Skeletal muscle satellite cell (primary cell): ENCODE measurements at regions not wholly inside any gene's neighbourhood (a gene's known extent, or its start where the extent isn't known, plus 50 kb on each side); places are given as distances from the start of the nearest gene placed in this dataset.
"Not testable (repeated sequence)": the region's sequence is repeated elsewhere in the genome, so short reads cannot be mapped to it uniquely, and the experiment has no call there.

Experiments used
- H3K27me3 ChIP-seq: 2 replicates; pipeline ENCODE4 v1.7.0; 2013; ENCODE audit warnings: low read length; ENCODE audit not compliant: control insufficient read depth, insufficient read depth
- H3K36me3 ChIP-seq: 2 replicates; pipeline ENCODE4 v1.7.0; 2013; ENCODE audit warnings: mild to moderate bottlenecking, control low read depth, low read length; ENCODE audit not compliant: insufficient read depth
- H3K4me1 ChIP-seq: 2 replicates; pipeline ENCODE4 v1.7.0; 2013; ENCODE audit warnings: low read length; ENCODE audit not compliant: control insufficient read depth, insufficient read depth
- H3K4me2 ChIP-seq: 2 replicates; pipeline ENCODE4 v1.7.0; 2013; ENCODE audit warnings: mild to moderate bottlenecking, low read length
- H3K4me3 ChIP-seq: 2 replicates; pipeline ENCODE4 v1.7.0; 2013; ENCODE audit warnings: low read length
- H3K9ac ChIP-seq: 2 replicates; pipeline ENCODE4 v1.7.0; 2013; ENCODE audit warnings: mild to moderate bottlenecking, low read depth, low read length, moderate library complexity
- H3K9me3 ChIP-seq: replicated peaks from 2 replicates; pipeline ENCODE4 v1.7.0; 2013; ENCODE audit warnings: mild to moderate bottlenecking, control low read depth, low read length

DNA sequence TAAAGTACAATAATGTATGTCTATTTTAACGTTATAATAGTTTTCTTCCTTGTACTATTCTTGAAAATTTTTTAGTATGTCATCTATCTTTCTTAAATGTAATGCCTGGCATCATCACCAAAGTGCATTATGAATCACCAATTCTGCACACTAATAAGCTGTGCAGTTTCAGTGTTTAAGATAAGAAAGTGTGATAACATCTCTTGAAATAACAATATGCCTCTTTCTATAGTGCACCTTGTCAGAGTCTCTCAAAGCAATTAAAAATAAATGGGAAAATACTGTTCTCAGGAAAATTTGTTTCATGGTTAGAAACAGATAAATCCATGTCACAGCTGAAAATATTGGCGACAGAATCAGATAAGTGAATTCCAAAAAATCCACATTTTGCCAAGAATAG is 457.4 kb upstream of the PCDH10 start:
- no peaks in the 10 kb centered on the region for H3K4me1 ChIP-seq
- no peak overlapping the region for H3K9ac ChIP-seq
- no peaks in the 10 kb centered on the region for H3K27me3 ChIP-seq

DNA sequence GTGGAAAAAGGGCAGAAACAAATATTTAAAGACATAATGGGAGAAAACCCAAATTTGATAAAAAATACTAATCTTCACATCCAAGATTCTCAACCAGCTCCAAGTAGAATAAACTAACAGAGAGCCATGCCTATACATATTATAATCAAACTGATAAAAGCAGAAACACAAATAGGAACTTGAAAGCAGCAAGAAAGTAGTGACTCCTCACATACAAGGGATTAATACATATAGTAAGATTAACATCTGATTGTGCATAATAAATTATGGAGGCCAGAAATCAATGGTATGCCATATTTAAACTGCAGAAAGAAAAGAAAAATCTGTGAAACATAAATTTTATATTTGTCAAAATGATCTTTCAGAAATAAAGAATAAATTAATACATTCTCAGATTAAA is 454.3 kb upstream of the PCDH10 start:
- Histone ChIP-seq H3K9me3 (no peaks in the 10 kb centered on the region), H3K36me3 (no peaks in the 10 kb centered on the region), H3K9ac (no peak overlapping the region), H3K4me2 (no peak overlapping the region), H3K27me3 (no peaks in the 10 kb centered on the region), H3K4me3 (no peak overlapping the region), H3K4me1 (no peaks in the 10 kb centered on the region)

More for the DNA sequence above, 457.4 kb upstream of the PCDH10 start:
- Histone ChIP-seq H3K4me3 (no peak overlapping the region), H3K36me3 (no peaks in the 10 kb centered on the region), H3K4me2 (no peak overlapping the region), H3K9me3 (no peaks in the 10 kb centered on the region)

DNA sequence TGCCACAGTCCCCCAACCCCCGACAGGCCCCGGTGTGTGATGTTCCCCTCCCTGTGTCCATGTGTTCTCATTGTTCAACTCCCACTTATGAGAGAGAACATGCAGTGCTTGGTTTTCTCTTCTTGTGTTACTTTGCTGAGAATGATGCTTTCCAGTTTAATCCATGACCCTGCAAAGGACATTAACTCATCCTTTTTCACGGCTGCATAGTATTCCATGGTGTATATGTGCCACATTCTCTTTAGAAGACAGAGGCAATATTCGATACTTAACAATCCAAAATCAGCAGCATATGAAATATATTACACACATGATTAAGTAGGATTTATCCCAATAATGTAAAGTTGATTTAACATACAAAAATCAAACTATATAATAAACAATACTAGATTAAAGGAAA is 451.6 kb upstream of the PCDH10 start:
- not testable (repeated sequence) for H3K9ac ChIP-seq, H3K36me3 ChIP-seq, H3K27me3 ChIP-seq, H3K4me2 ChIP-seq, H3K9me3 ChIP-seq, H3K4me1 ChIP-seq, H3K4me3 ChIP-seq

DNA sequence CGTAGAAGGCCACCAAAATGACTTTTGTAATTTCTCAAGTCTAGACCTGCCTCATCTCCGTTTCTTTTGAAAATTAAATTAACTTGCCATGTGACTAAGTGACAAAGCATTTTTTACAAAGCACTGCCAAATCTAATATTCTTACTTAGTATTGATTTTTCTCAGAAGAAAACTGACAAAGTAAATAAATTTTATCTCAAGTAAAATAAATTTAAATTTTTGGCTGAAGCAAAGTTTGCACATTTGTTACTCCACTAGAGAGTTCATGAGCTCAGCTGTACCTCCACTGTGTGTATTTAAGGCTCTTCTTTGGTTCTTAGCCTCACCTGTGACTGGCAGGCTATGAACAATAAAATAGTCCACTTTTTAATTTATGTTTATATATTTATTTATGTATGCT is 441.1 kb upstream of the PCDH10 start:
- Histone ChIP-seq H3K4me3 (no peak overlapping the region), H3K4me1 (no peaks in the 10 kb centered on the region), H3K27me3 (no peaks in the 10 kb centered on the region), H3K9me3 (no peaks in the 10 kb centered on the region), H3K36me3 (no peaks in the 10 kb centered on the region), H3K9ac (no peak overlapping the region), H3K4me2 (no peak overlapping the region)

DNA sequence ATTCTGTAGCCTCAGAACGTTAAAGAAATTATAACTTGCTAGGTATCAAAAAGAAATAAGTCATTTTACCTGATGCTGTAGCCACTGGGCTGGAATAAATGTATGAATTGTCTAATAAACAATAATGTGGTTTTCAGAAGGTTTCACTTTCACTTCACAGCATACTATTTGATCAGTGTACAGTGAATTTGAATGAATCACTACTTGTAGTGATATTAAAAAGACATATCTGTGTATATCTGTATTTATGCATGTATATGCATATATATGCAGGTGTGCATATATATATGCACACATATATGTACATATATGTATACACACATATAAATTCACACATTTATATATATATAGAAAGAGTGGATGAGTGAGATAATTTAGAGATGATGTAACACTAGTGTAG is 440.0 kb upstream of the PCDH10 start:
- Histone ChIP-seq H3K27me3 (no peaks in the 10 kb centered on the region), H3K9me3 (peaks cover 5% of the 10 kb centered on the region), H3K4me2 (no peak overlapping the region), H3K9ac (no peak overlapping the region), H3K4me3 (no peak overlapping the region), H3K36me3 (no peaks in the 10 kb centered on the region), H3K4me1 (no peaks in the 10 kb centered on the region)

DNA sequence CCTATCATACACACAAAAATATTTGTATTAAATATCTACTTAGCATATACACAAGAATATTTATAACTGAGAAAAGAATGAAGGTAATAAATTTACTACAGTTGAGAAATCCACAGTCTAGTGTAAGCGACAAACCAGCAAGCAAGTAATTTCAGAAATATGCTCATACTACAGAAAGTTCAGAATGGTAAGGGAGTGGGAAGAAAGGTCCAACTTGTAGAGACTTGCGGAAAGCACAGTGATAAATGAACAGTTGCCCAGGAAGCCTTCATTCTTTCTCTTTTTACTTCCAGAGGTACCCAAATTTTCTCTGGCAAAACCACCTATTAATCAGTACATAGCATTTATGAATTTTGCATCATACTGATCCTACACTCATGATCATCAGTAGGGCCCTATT is 438.1 kb upstream of the PCDH10 start:
- Histone ChIP-seq H3K4me3 (no peak overlapping the region), H3K4me2 (no peak overlapping the region), H3K4me1 (no peaks in the 10 kb centered on the region), H3K27me3 (no peaks in the 10 kb centered on the region), H3K9me3 (peaks cover 5% of the 10 kb centered on the region), H3K36me3 (no peaks in the 10 kb centered on the region), H3K9ac (no peak overlapping the region)

DNA sequence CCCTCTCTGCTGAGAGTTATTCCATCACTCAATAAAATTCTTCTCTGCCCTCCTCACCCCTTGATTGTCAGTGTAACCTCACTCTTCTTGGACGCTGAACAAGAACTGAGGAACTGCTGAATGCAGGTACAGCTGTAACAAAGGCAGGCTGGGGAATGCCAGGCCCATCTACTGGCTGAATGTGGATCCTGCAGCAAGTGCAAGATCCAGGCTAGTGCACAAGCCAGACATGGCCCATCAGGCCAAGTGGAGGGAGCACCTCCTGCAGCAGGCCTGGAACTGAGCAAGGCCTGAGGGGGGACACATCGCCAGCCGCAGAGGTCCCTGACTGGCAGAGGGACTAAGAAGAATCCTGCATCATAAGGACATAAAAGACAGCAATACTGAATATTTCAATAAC is 411.8 kb upstream of the PCDH10 start:
- H3K27me3 ChIP-seq, result no peaks in the 10 kb centered on the region
- no peaks in the 10 kb centered on the region for H3K9me3 ChIP-seq
- no peaks in the 10 kb centered on the region for H3K4me1 ChIP-seq
- H3K4me3 ChIP-seq, result no peak overlapping the region
- no peak overlapping the region for H3K4me2 ChIP-seq
- H3K36me3 ChIP-seq, result no peaks in the 10 kb centered on the region
- no peak overlapping the region for H3K9ac ChIP-seq

DNA sequence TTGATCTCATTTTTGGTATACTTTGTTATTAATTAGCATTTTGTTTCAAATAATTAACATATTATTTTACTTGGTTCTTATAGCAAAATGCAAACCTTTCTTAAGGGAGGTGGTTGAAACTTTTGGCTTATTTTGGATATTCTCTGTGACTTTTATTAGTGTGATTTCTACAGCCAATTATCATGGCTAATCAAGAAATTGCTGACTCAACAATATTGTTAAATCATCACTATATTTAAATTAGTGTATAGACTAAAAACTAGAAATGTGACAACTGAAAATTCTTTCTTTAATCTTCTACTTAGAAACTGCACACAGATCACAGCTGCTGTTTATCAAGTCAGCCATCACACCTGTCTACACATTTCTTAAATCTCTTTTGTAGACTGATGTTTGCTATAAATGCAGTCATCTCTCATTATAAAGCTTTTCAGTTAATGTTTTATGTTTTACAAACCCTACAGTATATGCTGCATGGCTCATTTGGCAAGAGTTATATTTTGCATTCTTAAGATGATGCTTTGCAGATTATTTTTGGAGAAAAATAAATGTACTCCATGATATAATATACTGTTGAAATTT is 389.8 kb upstream of the PCDH10 start:
- Histone ChIP-seq H3K9me3 (no peaks in the 10 kb centered on the region), H3K9ac (no peak overlapping the region), H3K36me3 (no peaks in the 10 kb centered on the region), H3K4me2 (no peak overlapping the region), H3K27me3 (no peaks in the 10 kb centered on the region), H3K4me1 (no peaks in the 10 kb centered on the region), H3K4me3 (no peak overlapping the region)

DNA sequence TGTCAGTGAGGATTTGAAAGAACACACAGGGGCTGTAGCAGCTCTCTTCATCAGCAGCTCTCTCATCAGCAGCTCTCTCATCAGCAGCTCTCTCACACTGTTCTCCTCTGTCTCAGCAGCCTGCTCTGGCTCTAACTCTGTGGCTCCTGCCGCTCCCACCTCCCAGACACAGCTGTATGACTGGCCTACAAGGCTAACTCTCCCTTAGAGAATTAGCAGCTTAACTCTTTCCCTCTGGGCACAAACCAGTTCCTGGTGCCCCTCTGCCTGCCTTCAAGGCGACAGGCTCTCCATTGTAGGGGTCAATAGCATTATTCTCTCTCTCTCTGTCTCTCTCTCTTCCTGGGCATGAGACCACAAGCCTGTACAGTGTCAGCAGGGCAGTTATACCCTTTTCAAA is 385.6 kb upstream of the PCDH10 start:
- no peaks in the 10 kb centered on the region for H3K4me1 ChIP-seq
- H3K27me3 ChIP-seq, result no peaks in the 10 kb centered on the region
- H3K9ac ChIP-seq, result no peak overlapping the region
- no peaks in the 10 kb centered on the region for H3K9me3 ChIP-seq
- H3K36me3 ChIP-seq, result no peaks in the 10 kb centered on the region
- no peak overlapping the region for H3K4me2 ChIP-seq
- no peak overlapping the region for H3K4me3 ChIP-seq

DNA sequence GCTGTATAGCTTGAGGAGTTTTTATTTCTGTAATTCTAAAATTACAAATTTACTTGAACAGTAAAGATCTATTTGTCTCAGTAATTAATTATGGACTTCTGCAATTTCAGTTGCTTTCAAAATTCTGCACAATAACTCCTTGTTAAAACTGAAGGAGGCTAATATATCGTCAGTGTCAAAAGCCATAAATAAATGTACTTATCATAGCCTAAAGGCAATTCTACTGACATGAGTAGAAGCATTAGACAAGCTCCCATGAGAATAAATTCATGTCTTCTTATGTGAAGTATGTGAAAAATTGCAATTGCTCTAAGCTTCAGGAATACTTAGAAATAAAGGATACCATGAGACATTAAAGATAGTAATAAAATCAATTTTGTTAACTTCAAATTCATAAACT is 381.2 kb upstream of the PCDH10 start:
- H3K9me3 ChIP-seq, result no peaks in the 10 kb centered on the region
- no peaks in the 10 kb centered on the region for H3K27me3 ChIP-seq
- no peak overlapping the region for H3K9ac ChIP-seq
- H3K4me3 ChIP-seq, result no peak overlapping the region
- H3K4me2 ChIP-seq, result no peak overlapping the region
- no peaks in the 10 kb centered on the region for H3K4me1 ChIP-seq
- H3K36me3 ChIP-seq, result no peaks in the 10 kb centered on the region

DNA sequence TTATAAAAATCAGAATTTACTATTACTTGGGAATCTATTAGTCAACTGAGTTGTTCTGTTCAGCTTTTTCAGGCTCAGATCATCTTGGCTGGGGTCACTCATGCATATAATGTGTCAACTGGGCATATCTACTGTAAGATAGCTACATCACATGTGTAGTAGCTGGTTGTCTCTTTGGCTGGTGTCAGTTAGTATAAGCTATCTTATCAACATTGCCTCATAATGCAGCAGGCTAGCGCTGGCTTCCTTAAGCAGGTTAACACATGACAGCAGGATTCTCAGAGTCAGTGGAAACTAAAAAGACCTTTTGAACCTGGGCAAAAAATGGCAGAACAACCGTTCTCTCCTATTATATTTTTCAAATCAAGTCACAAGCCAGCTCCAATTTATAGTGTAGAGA is 378.3 kb upstream of the PCDH10 start:
- no peaks in the 10 kb centered on the region for H3K4me1 ChIP-seq
- no peaks in the 10 kb centered on the region for H3K27me3 ChIP-seq
- no peak overlapping the region for H3K4me3 ChIP-seq
- H3K4me2 ChIP-seq, result no peak overlapping the region
- H3K9me3 ChIP-seq, result no peaks in the 10 kb centered on the region
- H3K9ac ChIP-seq, result no peak overlapping the region
- H3K36me3 ChIP-seq, result no peaks in the 10 kb centered on the region

DNA sequence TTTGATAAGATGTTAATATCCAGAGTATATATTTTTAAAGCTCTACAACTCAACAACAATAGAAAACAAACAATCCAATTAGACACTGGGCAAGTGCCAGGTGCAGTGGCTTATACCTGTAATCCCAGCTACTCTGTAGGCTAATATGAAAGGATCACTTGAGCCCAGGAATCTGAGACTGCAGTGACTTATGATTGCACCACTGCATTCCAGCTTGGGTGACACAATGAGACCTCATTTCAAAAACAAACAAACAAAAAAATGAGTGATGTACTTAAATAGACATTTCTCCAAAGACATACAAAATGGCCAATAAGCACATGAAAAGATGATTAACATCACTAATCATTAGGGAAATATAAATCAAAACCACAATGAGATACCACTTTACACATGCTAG is 356.8 kb upstream of the PCDH10 start:
- Histone ChIP-seq H3K4me3 (no peak overlapping the region), H3K27me3 (no peaks in the 10 kb centered on the region), H3K4me2 (no peak overlapping the region), H3K4me1 (no peaks in the 10 kb centered on the region), H3K36me3 (no peaks in the 10 kb centered on the region), H3K9ac (no peak overlapping the region), H3K9me3 (peaks cover 3% of the 10 kb centered on the region)
